ENCODE measurements at regions not wholly inside any gene's neighbourhood (a gene's known extent, or its start where the extent isn't known, plus 50 kb on each side); places are given as distances from the start of the nearest gene placed in this dataset.

- Histone ChIP-seq H3K27ac (ENCODE audit: low read depth, low read length) (no peak overlapping the region), H3K27me3 (ENCODE audit: control insufficient read depth, insufficient read depth, low read length) (no peaks in the 10 kb centered on the region), H3K4me3 (ENCODE audit: low read depth, low read length) (no peak overlapping the region), H3K9me3 (ENCODE audit: control insufficient read depth, insufficient read depth, low read length) (no peaks in the 10 kb centered on the region), H3K36me3 (ENCODE audit: control insufficient read depth, insufficient read depth, low read length) (no peaks in the 10 kb centered on the region), H3K4me1 (ENCODE audit: control insufficient read depth, insufficient read depth, low read length) (no peaks in the 10 kb centered on the region)
- WGBS (ENCODE audit: insufficient coverage): no CpG with 5 or more reads among the region's 1 CpG
- no peak for DNase-seq (ENCODE audit: low read depth in 4 of 6, low spot score in 6 of 6)
These were observed 432.8 kb downstream of the GJA1 start for GRCh38 chr6:121868206-121868605.

DNA sequence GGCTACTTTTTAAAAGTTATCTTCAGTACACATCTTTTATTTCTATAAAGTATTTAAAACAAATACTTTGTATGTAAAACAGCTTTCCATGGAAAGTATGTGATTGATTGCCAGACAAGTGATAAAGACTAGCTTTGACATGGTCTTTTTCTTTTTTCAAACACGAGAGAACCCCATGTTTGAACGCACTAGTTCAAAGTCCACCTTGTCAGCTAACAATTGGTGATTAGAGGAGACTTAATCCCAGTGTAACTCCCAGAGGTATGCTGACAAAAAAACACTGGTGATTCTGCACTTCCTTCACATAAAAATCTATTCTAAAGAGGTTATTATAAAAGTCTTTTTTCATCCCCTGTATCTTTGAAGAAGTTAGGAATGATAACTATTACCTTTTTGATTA lies 438.1 kb downstream of the GJA1 start:
- no peak for DNase-seq (ENCODE audit: low read depth in 4 of 6, low spot score in 6 of 6)
- Histone ChIP-seq H3K27ac (ENCODE audit: low read depth, low read length) (no peak overlapping the region), H3K4me1 (ENCODE audit: control insufficient read depth, insufficient read depth, low read length) (no peaks in the 10 kb centered on the region), H3K9me3 (ENCODE audit: control insufficient read depth, insufficient read depth, low read length) (peaks cover 5% of the 10 kb centered on the region), H3K4me3 (ENCODE audit: low read depth, low read length) (no peak overlapping the region), H3K27me3 (ENCODE audit: control insufficient read depth, insufficient read depth, low read length) (no peaks in the 10 kb centered on the region), H3K36me3 (ENCODE audit: control insufficient read depth, insufficient read depth, low read length) (no peaks in the 10 kb centered on the region)
- no CpG with 5 or more reads among the region's 2 CpGs for WGBS (ENCODE audit: insufficient coverage)

- peaks cover 5% of the 10 kb centered on the region for H3K9me3 ChIP-seq (ENCODE audit: control insufficient read depth, insufficient read depth, low read length)
- H3K4me1 ChIP-seq (ENCODE audit: control insufficient read depth, insufficient read depth, low read length): no peaks in the 10 kb centered on the region
- H3K4me3 ChIP-seq (ENCODE audit: low read depth, low read length): no peak overlapping the region
- H3K27ac ChIP-seq (ENCODE audit: low read depth, low read length): no peak overlapping the region
- DNase-seq (ENCODE audit: low read depth in 4 of 6, low spot score in 6 of 6): no peak
- H3K27me3 ChIP-seq (ENCODE audit: control insufficient read depth, insufficient read depth, low read length): no peaks in the 10 kb centered on the region
- H3K36me3 ChIP-seq (ENCODE audit: control insufficient read depth, insufficient read depth, low read length): no peaks in the 10 kb centered on the region
These were observed 441.3 kb downstream of the GJA1 start for GRCh38 chr6:121876721-121877120.

DNA sequence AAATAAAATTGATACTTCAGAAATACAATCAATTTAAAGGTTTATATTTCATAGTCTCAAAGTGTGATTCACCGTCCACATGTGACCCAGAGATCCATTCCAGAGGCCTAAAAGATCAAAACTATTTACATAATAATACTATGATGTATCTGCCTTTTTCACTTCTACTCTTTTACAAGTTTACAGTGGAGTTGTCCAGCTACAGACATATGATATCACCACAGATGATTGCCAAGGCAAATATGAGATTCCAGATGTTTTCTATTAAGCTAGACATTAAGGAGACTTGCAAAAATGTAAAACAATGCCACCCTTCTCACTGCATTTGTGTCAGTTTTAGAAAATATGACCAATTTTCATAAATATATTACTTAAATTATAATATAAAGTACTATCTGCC lies 443.7 kb downstream of the GJA1 start:
- Histone ChIP-seq H3K4me3 (ENCODE audit: low read depth, low read length) (no peak overlapping the region), H3K9me3 (ENCODE audit: control insufficient read depth, insufficient read depth, low read length) (peaks cover 5% of the 10 kb centered on the region), H3K27me3 (ENCODE audit: control insufficient read depth, insufficient read depth, low read length) (no peaks in the 10 kb centered on the region), H3K27ac (ENCODE audit: low read depth, low read length) (no peak overlapping the region), H3K36me3 (ENCODE audit: control insufficient read depth, insufficient read depth, low read length) (no peaks in the 10 kb centered on the region), H3K4me1 (ENCODE audit: control insufficient read depth, insufficient read depth, low read length) (no peaks in the 10 kb centered on the region)
- DNase-seq (ENCODE audit: low read depth in 4 of 6, low spot score in 6 of 6): no peak
- WGBS (ENCODE audit: insufficient coverage): no CpG with 5 or more reads among the region's 1 CpG

- Histone ChIP-seq H3K4me3 (ENCODE audit: low read depth, low read length) (no peak overlapping the region), H3K4me1 (ENCODE audit: control insufficient read depth, insufficient read depth, low read length) (no peaks in the 10 kb centered on the region), H3K36me3 (ENCODE audit: control insufficient read depth, insufficient read depth, low read length) (no peaks in the 10 kb centered on the region), H3K27ac (ENCODE audit: low read depth, low read length) (no peak overlapping the region), H3K27me3 (ENCODE audit: control insufficient read depth, insufficient read depth, low read length) (no peaks in the 10 kb centered on the region), H3K9me3 (ENCODE audit: control insufficient read depth, insufficient read depth, low read length) (peaks cover 3% of the 10 kb centered on the region)
- DNase-seq (ENCODE audit: low read depth in 4 of 6, low spot score in 6 of 6): no peak
These were observed 445.4 kb downstream of the GJA1 start for GRCh38 chr6:121880831-121881230.

DNA sequence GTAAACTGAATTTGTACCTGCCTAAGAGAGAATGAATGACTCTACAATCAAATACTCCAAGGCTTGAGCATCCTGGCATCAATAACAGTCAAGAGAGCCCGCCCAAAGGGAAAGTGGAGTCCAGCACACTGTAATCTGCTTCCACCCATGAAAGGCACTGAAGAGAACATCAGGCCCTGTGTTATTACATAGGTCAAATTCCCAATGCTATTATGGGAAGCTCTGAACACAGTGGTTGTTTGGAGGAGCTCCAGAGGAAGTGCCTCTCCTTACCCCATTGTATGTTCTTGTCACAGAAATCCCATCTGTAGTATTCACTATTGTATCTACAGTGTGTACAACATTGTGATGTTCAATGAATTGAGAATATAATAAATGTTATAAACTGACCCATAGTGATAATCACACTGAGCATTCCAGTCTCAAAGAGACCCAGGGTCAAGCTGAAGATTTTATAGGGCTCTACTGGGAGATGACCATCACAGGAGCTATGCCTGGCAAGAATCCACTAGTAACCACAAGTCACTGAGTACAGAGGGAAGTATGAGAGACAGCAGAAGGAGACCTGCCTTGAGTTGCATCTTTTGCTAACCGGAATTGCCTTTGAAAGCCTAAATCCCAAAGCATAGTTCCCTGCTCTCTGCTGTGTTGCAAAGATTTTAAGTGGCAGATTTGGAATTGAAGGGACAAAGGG lies 446.7 kb downstream of the GJA1 start:
- H3K36me3 ChIP-seq (ENCODE audit: control insufficient read depth, insufficient read depth, low read length): no peaks in the 10 kb centered on the region
- DNase-seq (ENCODE audit: low read depth in 4 of 6, low spot score in 6 of 6): no peak
- 100% methylated on average over 1 of the region's 2 CpGs for WGBS (ENCODE audit: insufficient coverage)

DNA sequence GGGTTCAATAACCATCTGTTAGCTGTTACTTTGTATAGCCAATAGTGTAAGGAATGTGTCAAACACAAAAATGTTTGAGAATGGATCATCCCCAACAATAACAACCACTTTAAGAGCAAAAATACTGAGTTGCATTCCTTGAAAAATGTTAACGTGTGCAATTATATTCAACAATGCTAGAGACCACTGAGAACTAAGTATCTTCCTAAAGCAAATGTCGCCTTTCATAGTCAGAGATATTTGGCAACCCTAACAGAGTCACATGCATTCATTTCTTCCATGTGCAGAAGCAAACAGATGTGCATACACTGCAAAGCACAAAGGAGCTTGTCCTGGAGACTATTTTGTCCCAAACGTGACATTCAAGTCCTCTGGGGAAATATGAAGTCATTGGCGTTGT lies 448.6 kb downstream of the GJA1 start:
- no peak overlapping the region for H3K4me3 ChIP-seq (ENCODE audit: low read depth, low read length)
- no peak overlapping the region for H3K27ac ChIP-seq (ENCODE audit: low read depth, low read length)
- no peaks in the 10 kb centered on the region for H3K36me3 ChIP-seq (ENCODE audit: control insufficient read depth, insufficient read depth, low read length)
- H3K9me3 ChIP-seq (ENCODE audit: control insufficient read depth, insufficient read depth, low read length): no peaks in the 10 kb centered on the region
- H3K4me1 ChIP-seq (ENCODE audit: control insufficient read depth, insufficient read depth, low read length): no peaks in the 10 kb centered on the region
- no peak for DNase-seq (ENCODE audit: low read depth in 4 of 6, low spot score in 6 of 6)
- 75% methylated on average over 2 of the region's 4 CpGs for WGBS (ENCODE audit: insufficient coverage)
- no peaks in the 10 kb centered on the region for H3K27me3 ChIP-seq (ENCODE audit: control insufficient read depth, insufficient read depth, low read length)

More for the DNA sequence above, 446.7 kb downstream of the GJA1 start:
- Histone ChIP-seq H3K4me3 (ENCODE audit: low read depth, low read length) (no peak overlapping the region), H3K27ac (ENCODE audit: low read depth, low read length) (no peak overlapping the region), H3K9me3 (ENCODE audit: control insufficient read depth, insufficient read depth, low read length) (no peaks in the 10 kb centered on the region), H3K4me1 (ENCODE audit: control insufficient read depth, insufficient read depth, low read length) (no peaks in the 10 kb centered on the region), H3K27me3 (ENCODE audit: control insufficient read depth, insufficient read depth, low read length) (no peaks in the 10 kb centered on the region)

GRCh38 chr6:121884620-121885019 lies 449.2 kb downstream of the GJA1 start:
- H3K9me3 ChIP-seq (ENCODE audit: control insufficient read depth, insufficient read depth, low read length): no peaks in the 10 kb centered on the region
- H3K4me1 ChIP-seq (ENCODE audit: control insufficient read depth, insufficient read depth, low read length): no peaks in the 10 kb centered on the region
- H3K27me3 ChIP-seq (ENCODE audit: control insufficient read depth, insufficient read depth, low read length): no peaks in the 10 kb centered on the region
- WGBS (ENCODE audit: insufficient coverage): no CpG with 5 or more reads among the region's 1 CpG
- H3K27ac ChIP-seq (ENCODE audit: low read depth, low read length): no peak overlapping the region
- DNase-seq (ENCODE audit: low read depth in 4 of 6, low spot score in 6 of 6): no peak
- H3K36me3 ChIP-seq (ENCODE audit: control insufficient read depth, insufficient read depth, low read length): no peaks in the 10 kb centered on the region
- no peak overlapping the region for H3K4me3 ChIP-seq (ENCODE audit: low read depth, low read length)

DNA sequence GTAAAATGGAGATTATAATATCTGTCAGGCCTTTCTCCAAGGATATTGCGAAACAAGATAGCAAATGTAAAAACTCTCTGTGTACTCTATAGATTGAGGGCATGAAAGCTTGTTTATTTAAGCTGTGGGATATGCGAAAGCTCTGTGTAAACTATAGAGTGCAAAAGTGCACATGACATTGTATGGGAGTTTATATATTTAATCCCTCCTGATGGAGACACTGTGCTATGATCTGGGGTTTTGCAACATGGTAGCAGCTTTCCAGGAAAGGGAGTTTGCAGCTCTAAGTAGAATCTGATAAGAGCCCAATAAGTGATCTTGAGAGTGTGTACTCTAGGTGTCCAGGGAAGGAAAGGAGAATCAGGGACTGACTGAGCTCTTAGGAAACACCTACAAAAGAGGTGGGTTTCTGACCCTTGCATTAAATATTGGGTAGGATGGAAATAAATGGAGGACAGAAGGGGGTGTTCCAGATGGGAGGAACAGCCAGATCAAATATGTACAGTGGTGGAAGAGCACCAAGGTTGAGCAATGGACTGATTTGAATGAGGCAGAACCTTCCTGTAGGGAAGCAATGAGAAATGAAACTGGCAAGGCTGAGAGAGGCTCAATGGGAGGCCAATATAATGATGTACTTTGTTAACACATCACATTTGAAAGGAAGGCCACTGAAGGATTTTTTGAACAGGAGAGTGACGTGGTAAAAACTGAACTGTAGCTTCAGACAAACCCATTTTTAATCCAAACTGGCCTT lies 450.1 kb downstream of the GJA1 start:
- Histone ChIP-seq H3K27me3 (ENCODE audit: control insufficient read depth, insufficient read depth, low read length) (no peaks in the 10 kb centered on the region), H3K27ac (ENCODE audit: low read depth, low read length) (no peak overlapping the region), H3K36me3 (ENCODE audit: control insufficient read depth, insufficient read depth, low read length) (no peaks in the 10 kb centered on the region), H3K9me3 (ENCODE audit: control insufficient read depth, insufficient read depth, low read length) (no peaks in the 10 kb centered on the region), H3K4me3 (ENCODE audit: low read depth, low read length) (no peak overlapping the region), H3K4me1 (ENCODE audit: control insufficient read depth, insufficient read depth, low read length) (no peaks in the 10 kb centered on the region)
- 89% methylated on average over 2 of the region's 3 CpGs for WGBS (ENCODE audit: insufficient coverage)
- no peak for DNase-seq (ENCODE audit: low read depth in 4 of 6, low spot score in 6 of 6)

DNA sequence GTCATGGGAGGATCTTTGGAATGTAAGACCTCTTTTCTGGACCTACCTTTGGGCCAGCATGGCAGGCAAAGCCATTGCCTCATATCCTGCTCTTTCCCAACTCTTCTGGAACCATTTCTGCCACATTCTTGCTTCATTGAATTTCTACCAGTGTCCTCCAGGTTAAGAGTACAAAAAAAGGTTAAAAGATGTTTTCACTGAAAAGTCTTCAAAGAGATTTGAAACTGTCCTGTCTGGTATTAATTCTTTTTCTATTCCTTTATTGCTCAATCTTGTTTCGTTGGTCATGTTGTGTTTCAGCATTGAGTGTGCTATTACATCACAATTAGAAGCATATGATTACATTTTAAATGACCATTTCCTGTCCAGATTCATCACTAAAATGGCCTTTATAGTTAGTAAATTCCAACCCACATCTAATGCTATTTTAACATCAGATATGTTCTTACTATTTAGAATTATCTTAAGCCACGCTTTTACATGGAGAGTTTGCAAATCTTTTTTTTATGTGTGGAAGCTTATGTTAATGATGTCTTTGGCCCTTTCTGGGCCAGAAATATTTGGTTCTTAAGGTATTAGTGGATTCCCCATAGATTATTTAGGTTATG lies 450.9 kb downstream of the GJA1 start:
- no peak for DNase-seq (ENCODE audit: low read depth in 4 of 6, low spot score in 6 of 6)
- no peak overlapping the region for H3K4me3 ChIP-seq (ENCODE audit: low read depth, low read length)
- no peak overlapping the region for H3K27ac ChIP-seq (ENCODE audit: low read depth, low read length)
- WGBS (ENCODE audit: insufficient coverage): no CpG with 5 or more reads among the region's 2 CpGs
- no peaks in the 10 kb centered on the region for H3K4me1 ChIP-seq (ENCODE audit: control insufficient read depth, insufficient read depth, low read length)
- H3K27me3 ChIP-seq (ENCODE audit: control insufficient read depth, insufficient read depth, low read length): no peaks in the 10 kb centered on the region
- no peaks in the 10 kb centered on the region for H3K9me3 ChIP-seq (ENCODE audit: control insufficient read depth, insufficient read depth, low read length)
- H3K36me3 ChIP-seq (ENCODE audit: control insufficient read depth, insufficient read depth, low read length): no peaks in the 10 kb centered on the region

Data from spinal cord (tissue), 9 donors.